Neural progenitor cell (in vitro differentiated cells): ENCODE measurements at regions not wholly inside any gene's neighbourhood (a gene's known extent, or its start where the extent isn't known, plus 50 kb on each side); places are given as distances from the start of the nearest gene placed in this dataset.

Source experiments
- EZH2 ChIP-seq: fragments of 200-600 bp; sonication (generic); IDR thresholded peaks from 2 replicates; pipeline ENCODE4 v1.6.1; 2017; ENCODE audit warnings: antibody characterized with exemption, mild to moderate bottlenecking, moderate library complexity
- TF ChIP-seq, protein P1 (sequence below): fragments of 200-600 bp; sonication (generic); IDR thresholded peaks from 2 replicates; pipeline ENCODE4 v1.5.1; 2017; ENCODE audit warnings: antibody characterized with exemption, mild to moderate bottlenecking

DNA sequence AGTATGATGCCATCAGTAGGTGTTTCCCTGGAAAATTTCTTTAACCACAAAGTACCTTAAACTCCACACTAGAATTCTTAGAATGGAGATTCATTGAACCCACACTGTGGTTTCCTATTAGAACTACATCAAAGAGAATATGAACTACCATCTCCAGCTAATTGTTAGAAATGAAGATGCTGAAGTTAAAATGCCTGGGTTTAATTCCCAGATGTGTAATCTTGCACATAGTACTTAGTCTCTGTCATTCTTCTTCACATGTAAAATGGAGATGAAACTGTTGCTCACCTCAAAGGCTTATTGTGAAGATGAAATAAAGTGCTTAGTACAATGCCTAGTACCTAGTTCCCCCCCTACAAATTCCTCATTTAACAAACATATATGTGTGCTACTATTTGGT lies 303.3 kb upstream of the CCNG1 start:
- TF ChIP-seq, protein P1, sequence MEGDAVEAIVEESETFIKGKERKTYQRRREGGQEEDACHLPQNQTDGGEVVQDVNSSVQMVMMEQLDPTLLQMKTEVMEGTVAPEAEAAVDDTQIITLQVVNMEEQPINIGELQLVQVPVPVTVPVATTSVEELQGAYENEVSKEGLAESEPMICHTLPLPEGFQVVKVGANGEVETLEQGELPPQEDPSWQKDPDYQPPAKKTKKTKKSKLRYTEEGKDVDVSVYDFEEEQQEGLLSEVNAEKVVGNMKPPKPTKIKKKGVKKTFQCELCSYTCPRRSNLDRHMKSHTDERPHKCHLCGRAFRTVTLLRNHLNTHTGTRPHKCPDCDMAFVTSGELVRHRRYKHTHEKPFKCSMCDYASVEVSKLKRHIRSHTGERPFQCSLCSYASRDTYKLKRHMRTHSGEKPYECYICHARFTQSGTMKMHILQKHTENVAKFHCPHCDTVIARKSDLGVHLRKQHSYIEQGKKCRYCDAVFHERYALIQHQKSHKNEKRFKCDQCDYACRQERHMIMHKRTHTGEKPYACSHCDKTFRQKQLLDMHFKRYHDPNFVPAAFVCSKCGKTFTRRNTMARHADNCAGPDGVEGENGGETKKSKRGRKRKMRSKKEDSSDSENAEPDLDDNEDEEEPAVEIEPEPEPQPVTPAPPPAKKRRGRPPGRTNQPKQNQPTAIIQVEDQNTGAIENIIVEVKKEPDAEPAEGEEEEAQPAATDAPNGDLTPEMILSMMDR = no peak
- no peak for TF ChIP-seq EZH2
